ENCODE measurements at regions not wholly inside any gene's neighbourhood (a gene's known extent, or its start where the extent isn't known, plus 50 kb on each side); places are given as distances from the start of the nearest gene placed in this dataset.

DNA sequence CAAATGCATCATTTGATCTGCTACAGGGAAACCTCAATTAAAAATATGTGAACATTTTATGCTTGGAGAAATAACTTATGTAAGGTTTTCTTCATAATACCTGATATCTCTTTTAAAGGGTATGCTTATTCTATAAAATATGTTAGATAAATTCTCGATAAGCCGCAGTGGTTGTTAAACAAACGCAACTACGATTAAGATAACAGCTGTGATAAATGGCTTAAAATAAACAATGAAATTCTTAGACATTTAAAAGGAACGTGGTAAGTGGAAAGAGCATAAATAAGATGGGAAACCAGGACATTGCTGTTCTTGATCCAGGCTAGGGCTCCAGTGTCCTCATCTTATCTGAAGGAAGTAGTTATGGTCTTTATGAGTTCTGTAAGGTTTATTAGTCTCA is 415.9 kb downstream of the CD83 start:
- TF ChIP-seq, protein P1, sequence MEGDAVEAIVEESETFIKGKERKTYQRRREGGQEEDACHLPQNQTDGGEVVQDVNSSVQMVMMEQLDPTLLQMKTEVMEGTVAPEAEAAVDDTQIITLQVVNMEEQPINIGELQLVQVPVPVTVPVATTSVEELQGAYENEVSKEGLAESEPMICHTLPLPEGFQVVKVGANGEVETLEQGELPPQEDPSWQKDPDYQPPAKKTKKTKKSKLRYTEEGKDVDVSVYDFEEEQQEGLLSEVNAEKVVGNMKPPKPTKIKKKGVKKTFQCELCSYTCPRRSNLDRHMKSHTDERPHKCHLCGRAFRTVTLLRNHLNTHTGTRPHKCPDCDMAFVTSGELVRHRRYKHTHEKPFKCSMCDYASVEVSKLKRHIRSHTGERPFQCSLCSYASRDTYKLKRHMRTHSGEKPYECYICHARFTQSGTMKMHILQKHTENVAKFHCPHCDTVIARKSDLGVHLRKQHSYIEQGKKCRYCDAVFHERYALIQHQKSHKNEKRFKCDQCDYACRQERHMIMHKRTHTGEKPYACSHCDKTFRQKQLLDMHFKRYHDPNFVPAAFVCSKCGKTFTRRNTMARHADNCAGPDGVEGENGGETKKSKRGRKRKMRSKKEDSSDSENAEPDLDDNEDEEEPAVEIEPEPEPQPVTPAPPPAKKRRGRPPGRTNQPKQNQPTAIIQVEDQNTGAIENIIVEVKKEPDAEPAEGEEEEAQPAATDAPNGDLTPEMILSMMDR (IDR thresholded peaks at IDR 0.05): no peak
- no peaks in the 10 kb centered on the region for H3K36me3 Mint-ChIP-seq (ENCODE audit: unreplicated experiment)
- no peaks in the 10 kb centered on the region for H3K4me1 Mint-ChIP-seq (ENCODE audit: unreplicated experiment)
- no peaks in the 10 kb centered on the region for H3K9me3 Mint-ChIP-seq (ENCODE audit: unreplicated experiment)
- H3K27ac Mint-ChIP-seq (ENCODE audit: unreplicated experiment): no peak overlapping the region
- H3K4me3 Mint-ChIP-seq (ENCODE audit: unreplicated experiment): no peak overlapping the region
- peaks cover 22% of the 10 kb centered on the region for H3K27me3 Mint-ChIP-seq (ENCODE audit: unreplicated experiment)
- DNase-seq (ENCODE audit: extremely low spot score, unreplicated experiment): no peak

DNA sequence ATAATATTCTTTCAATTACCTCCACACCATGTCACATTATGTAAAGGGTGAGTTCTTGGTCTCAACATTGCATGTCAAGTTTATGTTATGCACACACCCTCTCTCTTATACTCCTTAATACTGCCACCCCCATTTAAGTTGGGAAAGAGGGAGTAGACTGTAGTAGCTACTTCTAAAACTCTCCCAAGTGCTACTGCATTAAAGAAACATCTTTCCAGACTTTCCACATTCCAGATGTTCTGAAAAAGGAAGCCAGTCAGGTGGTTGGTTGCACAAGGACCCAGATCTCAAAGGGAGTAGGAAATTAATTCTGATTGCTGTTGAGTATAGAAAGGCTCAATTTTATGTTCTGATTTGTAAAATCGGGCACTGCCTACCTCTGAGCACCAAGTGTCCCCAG is 419.5 kb downstream of the CD83 start:
- no peak overlapping the region for H3K27ac Mint-ChIP-seq (ENCODE audit: unreplicated experiment)
- H3K36me3 Mint-ChIP-seq (ENCODE audit: unreplicated experiment): no peaks in the 10 kb centered on the region
- no peak for DNase-seq (ENCODE audit: extremely low spot score, unreplicated experiment)
- no peaks in the 10 kb centered on the region for H3K9me3 Mint-ChIP-seq (ENCODE audit: unreplicated experiment)
- TF ChIP-seq, protein P1 (IDR thresholded peaks at IDR 0.05): no peak
- H3K4me1 Mint-ChIP-seq (ENCODE audit: unreplicated experiment): no peaks in the 10 kb centered on the region
- H3K27me3 Mint-ChIP-seq (ENCODE audit: unreplicated experiment): peaks cover 16% of the 10 kb centered on the region
- no peak overlapping the region for H3K4me3 Mint-ChIP-seq (ENCODE audit: unreplicated experiment)

DNA sequence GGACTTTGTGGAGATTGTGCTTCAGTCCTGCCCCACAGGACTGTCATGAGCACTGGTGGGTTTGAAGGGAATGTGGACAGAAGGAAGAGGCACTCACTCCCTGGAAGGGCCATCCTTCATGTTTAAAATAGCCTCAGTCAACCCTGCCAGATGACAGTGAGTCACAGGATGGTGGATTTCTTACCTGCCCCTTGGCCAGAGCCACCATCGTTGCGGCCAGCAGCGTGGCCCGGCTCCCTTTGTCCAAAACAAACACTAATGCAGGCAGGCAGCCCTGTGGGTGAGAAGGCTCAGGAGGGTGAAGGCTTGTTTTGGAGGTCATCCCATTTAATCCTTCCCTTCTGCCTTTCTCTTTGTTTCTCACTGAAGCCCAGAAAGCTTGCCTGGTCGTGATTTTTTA is 422.7 kb downstream of the CD83 start:
- no peak overlapping the region for H3K27ac Mint-ChIP-seq (ENCODE audit: unreplicated experiment)
- no peaks in the 10 kb centered on the region for H3K4me1 Mint-ChIP-seq (ENCODE audit: unreplicated experiment)
- peaks cover 4% of the 10 kb centered on the region for H3K27me3 Mint-ChIP-seq (ENCODE audit: unreplicated experiment)
- no peaks in the 10 kb centered on the region for H3K9me3 Mint-ChIP-seq (ENCODE audit: unreplicated experiment)
- no peak for DNase-seq (ENCODE audit: extremely low spot score, unreplicated experiment)
- H3K36me3 Mint-ChIP-seq (ENCODE audit: unreplicated experiment): no peaks in the 10 kb centered on the region
- TF ChIP-seq, protein P1 (IDR thresholded peaks at IDR 0.05): no peak
- no peak overlapping the region for H3K4me3 Mint-ChIP-seq (ENCODE audit: unreplicated experiment)

DNA sequence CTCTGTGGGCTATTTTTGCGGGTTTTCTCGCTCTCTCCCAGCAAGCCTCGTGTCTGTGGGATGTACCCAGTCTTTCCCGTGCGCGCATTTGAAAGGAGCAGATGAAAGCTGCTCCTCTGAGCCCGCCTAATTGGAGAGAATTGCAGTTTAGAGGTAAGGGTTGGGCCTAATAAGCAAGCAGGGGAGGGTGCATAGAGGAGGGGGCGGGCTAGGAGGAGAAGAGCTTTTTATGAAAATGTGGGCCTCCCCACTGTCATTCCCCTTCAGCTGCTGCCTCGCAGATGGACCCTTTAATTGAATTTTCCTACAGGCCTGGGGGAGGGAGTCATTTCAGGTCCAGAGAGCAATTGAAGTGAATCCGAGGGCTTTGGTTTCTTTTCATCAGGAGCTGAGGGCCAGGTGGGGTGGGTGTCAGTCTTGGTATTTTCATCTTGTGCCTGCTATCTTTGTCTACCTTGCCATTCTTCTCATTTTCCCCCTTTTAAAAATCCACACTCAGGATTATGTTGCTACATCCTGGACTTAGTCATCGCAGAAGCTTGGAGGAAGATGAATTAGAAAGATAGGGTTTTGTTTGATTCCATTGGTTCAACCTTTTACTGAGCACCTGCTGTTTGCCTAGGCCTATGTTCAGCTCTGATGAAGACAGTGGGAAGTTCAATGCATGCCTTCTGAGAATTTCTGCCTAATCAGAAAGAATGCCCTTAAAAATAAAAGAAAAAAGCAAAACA is 423.4 kb downstream of the CD83 start:
- Mint-ChIP-seq H3K4me1 (ENCODE audit: unreplicated experiment) (no peaks in the 10 kb centered on the region), H3K36me3 (ENCODE audit: unreplicated experiment) (no peaks in the 10 kb centered on the region), H3K27me3 (ENCODE audit: unreplicated experiment) (peaks cover 7% of the 10 kb centered on the region), H3K4me3 (ENCODE audit: unreplicated experiment) (no peak overlapping the region), H3K27ac (ENCODE audit: unreplicated experiment) (no peak overlapping the region), H3K9me3 (ENCODE audit: unreplicated experiment) (no peaks in the 10 kb centered on the region)
- TF ChIP-seq, protein P1 (IDR thresholded peaks at IDR 0.05): no peak
- no peak for DNase-seq (ENCODE audit: extremely low spot score, unreplicated experiment)

DNA sequence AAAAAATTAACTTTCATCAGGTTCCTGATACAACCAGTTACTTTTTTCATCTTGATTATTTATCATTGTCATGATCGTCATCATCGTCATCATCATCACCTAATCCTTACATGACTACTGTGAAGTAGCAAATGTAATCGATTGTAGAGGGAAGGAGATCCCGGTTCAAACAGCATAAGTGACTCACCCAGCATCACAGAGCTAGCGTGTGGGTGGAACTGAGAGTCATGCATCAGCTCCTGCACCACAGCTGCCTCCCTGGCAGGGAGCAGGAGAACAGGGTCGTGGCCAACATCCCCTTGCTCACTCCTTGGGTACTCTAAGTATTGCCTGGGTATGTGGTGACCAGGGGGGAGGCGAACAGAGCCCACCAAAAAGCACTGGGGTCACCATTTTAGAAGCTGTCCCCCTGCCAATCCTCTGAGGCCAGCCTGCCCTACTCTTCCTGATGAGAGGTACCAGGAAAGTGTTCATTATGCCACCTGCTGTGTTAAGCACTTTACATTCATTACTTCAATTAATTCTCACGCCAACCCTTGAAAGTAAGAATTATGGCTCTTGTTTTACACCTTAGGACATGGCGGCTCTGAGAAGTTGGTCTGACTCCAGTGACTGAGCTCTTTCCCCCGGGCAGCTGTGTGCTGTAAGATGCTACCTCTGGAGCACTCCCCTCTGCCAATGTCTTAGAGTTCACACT is 425.2 kb downstream of the CD83 start:
- H3K27ac Mint-ChIP-seq (ENCODE audit: unreplicated experiment): no peak overlapping the region
- TF ChIP-seq, protein P1 (IDR thresholded peaks at IDR 0.05): no peak
- peaks cover 9% of the 10 kb centered on the region for H3K27me3 Mint-ChIP-seq (ENCODE audit: unreplicated experiment)
- H3K36me3 Mint-ChIP-seq (ENCODE audit: unreplicated experiment): no peaks in the 10 kb centered on the region
- H3K4me1 Mint-ChIP-seq (ENCODE audit: unreplicated experiment): peaks cover 4% of the 10 kb centered on the region
- DNase-seq (ENCODE audit: extremely low spot score, unreplicated experiment): no peak
- H3K9me3 Mint-ChIP-seq (ENCODE audit: unreplicated experiment): no peaks in the 10 kb centered on the region
- H3K4me3 Mint-ChIP-seq (ENCODE audit: unreplicated experiment): no peak overlapping the region

Measured in osteocyte (in vitro differentiated cells).